Fibroblast of skin of right quadriceps (primary cell): ENCODE measurements at regions not wholly inside any gene's neighbourhood (a gene's known extent, or its start where the extent isn't known, plus 50 kb on each side); places are given as distances from the start of the nearest gene placed in this dataset.

Experiments used
- DNase-seq: peaks from one replicate; pipeline ENCODE4 v3.0.0-alpha.2; 2013

- DNase-seq = no peak
Observed at GRCh38 chr2:133952896-133953295, 301.0 kb upstream of the MGAT5 start.

- no peak for DNase-seq
Observed at GRCh38 chr2:133953524-133953923, 300.3 kb upstream of the MGAT5 start.

- DNase-seq = no peak
Observed at GRCh38 chr2:133954636-133955035, 299.2 kb upstream of the MGAT5 start.

GRCh38 chr2:133955169-133955568, 298.7 kb upstream of the MGAT5 start:
- no peak for DNase-seq

GRCh38 chr2:133956434-133956935, 297.4 kb upstream of the MGAT5 start:
- no peak for DNase-seq

- DNase-seq = no peak
Observed at GRCh38 chr2:133957724-133958480, 296.0 kb upstream of the MGAT5 start.

- DNase-seq = no peak
Observed at GRCh38 chr2:133959066-133959465, 294.8 kb upstream of the MGAT5 start.

- no peak for DNase-seq
Observed at GRCh38 chr2:133966720-133967304, 287.1 kb upstream of the MGAT5 start.

GRCh38 chr2:133967326-133967725, 286.5 kb upstream of the MGAT5 start:
- no peak for DNase-seq

GRCh38 chr2:133968446-133968845, 285.4 kb upstream of the MGAT5 start:
- no peak for DNase-seq

- no peak for DNase-seq
Observed at GRCh38 chr2:133970641-133971040, 283.2 kb upstream of the MGAT5 start.

- no peak for DNase-seq
Observed at GRCh38 chr2:133972297-133972696, 281.6 kb upstream of the MGAT5 start.

GRCh38 chr2:133972786-133973185, 281.1 kb upstream of the MGAT5 start:
- DNase-seq = peak; percentile 14

- DNase-seq = no peak
Observed at GRCh38 chr2:133974353-133974752, 279.5 kb upstream of the MGAT5 start.

- no peak for DNase-seq
Observed at GRCh38 chr2:133975135-133975534, 278.7 kb upstream of the MGAT5 start.

GRCh38 chr2:133975676-133976428, 278.0 kb upstream of the MGAT5 start:
- DNase-seq = no peak

GRCh38 chr2:133976659-133977058, 277.2 kb upstream of the MGAT5 start:
- DNase-seq = no peak

GRCh38 chr2:133977405-133977804, 276.5 kb upstream of the MGAT5 start:
- no peak for DNase-seq

GRCh38 chr2:133982256-133982655, 271.6 kb upstream of the MGAT5 start:
- no peak for DNase-seq

GRCh38 chr2:133985563-133985962, 268.3 kb upstream of the MGAT5 start:
- no peak for DNase-seq

GRCh38 chr2:133986081-133986837, 267.6 kb upstream of the MGAT5 start:
- DNase-seq = peak; percentile 20

- no peak for DNase-seq
Observed at GRCh38 chr2:133986881-133987795, 266.7 kb upstream of the MGAT5 start.
